HG03280 (cell line): ENCODE measurements at regions not wholly inside any gene's neighbourhood (a gene's known extent, or its start where the extent isn't known, plus 50 kb on each side); places are given as distances from the start of the nearest gene placed in this dataset.

ENCODE experiments used
- ATAC-seq: cut with Tn5 transposase; IDR thresholded peaks from one replicate; pipeline ENCODE4 v1.9.1; 2021; ENCODE audit warnings: mild to moderate bottlenecking, moderate library complexity; ENCODE audit not compliant: unreplicated experiment

GRCh38 chr17:79428988-79429387 is 181.9 kb downstream of the RBFOX3 start:
- no peak for ATAC-seq

DNA sequence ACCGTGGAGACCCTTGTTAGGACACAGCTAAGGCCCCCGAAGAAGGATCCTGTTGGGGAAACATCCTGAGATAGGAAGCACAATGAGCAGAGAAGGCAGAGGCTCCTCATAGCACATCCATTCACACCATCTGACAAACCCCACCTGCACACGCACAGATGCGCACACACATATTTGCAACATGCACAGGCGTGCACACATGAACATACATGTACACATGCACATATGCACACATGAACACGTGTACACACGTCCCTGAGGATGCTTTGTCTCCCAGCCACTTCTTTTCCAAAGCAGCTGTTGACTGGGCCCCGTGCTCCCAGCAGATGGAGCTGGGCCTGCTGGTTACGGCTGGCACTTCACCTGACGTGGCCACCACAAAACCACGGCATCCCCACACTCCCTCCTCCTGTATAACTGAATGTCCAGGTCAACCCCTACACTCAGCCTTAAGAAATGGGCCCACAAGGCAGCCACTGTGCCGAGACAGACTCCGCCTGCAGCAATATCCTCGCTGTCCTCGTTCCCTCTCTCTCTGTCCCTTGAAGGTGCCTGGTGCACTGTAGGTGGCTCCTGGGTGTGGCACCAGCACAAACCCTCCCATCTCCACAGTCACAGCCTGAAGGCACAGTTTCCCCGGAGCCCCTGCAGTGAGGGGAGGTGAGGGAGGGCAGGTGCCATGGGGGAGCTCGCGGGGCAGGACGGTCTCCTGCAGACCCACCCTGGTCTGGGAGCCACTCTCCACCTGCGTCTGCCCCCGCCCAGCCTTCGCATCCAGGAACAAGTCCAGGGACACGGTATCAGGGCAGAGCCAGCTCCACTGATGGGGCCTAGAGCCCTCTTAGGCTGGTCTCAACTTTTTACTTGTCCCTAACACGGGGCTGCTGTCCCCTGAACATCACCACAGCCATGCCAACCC is 183.0 kb downstream of the RBFOX3 start:
- no peak for ATAC-seq

DNA sequence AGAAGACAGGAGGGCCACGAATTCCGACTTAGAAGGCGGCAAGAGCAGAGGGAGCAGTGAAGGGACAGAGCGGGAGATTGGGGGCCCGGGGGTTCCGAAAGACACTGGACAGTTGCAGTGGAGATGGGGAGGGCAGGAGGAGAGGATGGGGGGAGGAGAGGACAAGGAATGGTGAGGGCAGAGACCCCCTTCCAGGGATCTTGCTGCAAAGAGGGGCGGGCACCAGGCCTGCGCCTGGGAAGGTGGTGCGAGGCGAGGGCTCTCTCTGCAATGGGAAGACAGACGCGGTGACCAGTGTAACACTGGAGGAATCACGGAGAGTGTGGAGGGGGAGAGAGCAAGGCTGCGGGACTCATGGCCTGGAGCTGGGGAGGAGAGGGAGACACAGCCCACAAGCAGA is 185.2 kb downstream of the RBFOX3 start:
- no peak for ATAC-seq

- ATAC-seq = no peak
Observed at GRCh38 chr17:79424471-79425185, 186.2 kb downstream of the RBFOX3 start.

DNA sequence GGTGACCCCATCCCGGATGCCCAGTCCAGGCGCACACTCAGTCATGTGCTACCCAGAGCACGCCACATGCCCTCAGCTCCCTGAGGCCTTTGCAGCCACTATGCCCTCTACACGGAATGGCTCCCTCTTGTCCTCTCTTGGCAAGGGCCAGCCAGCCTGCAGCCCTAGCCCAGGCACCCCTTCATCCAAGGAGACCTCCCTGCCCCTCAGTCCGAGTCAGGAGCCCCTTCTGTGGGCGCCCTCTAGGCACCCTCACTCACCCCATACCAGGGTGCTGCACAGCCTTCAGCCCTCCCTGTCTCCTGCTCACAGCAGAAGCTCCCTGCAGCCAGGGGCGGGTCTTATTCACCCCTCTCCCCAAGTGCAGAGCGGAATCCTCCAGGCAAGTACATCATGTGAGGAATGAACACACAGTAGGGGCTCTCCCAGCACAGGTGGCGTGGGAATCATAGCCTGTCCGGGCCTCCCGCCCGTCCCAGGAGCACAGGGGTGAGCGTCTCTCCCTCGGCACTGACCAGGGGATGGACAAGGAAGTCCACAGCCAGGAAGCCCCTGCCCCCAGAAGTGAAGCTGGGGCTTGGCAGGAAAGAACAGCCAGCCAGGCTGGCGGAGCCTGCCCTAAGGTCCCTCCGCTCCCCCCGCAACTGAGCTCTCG is 186.9 kb downstream of the RBFOX3 start:
- no peak for ATAC-seq

GRCh38 chr17:79422236-79422635 is 188.6 kb downstream of the RBFOX3 start:
- ATAC-seq = no peak

GRCh38 chr17:79420318-79421243 is 190.3 kb downstream of the RBFOX3 start:
- no peak for ATAC-seq

DNA sequence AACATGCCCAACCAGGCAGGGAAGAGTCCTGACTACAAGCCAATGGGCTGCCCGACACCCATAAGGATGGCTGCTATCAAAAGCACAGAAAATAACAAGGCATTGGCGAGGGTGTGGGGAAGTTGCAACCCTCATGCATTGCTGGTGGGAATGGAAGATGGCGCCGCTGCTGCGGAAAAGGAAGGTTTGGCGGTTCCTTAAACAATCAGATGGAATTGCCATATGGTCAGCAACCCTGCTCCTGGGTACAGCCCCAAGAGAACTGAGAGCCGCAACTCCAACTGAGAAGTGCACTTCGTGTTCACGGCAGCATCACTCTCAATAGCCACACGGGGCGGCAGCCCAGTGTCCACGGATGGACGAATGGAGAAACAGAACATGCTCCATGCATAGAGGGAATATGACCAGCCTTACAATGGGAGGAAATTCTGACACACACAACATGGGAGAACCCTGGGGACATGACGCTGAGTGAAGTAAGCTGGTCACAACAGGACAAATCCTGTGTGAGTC is 193.3 kb downstream of the RBFOX3 start:
- no peak for ATAC-seq

DNA sequence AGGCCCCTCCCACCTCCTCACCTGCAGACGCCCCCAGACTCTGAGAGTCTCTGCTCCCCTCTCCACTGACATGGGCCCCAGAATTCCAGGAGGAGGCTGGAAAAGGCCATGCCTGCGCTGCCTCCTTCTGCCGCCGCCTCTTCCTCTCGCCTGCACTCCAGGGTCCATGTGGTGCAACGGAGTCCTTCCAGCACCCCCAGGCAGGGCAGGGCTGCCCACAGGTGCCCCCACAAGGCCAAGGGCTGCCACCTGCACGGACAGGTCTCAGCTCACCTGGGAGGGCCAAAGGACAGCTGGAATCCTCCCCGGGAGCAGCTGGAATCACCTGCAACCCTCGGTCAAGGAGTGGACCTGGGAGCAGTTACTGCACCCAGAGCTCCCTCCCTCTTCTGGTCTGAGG is 194.9 kb downstream of the RBFOX3 start:
- ATAC-seq = no peak

- no peak for ATAC-seq
Observed at GRCh38 chr17:79415365-79415764, 195.5 kb downstream of the RBFOX3 start.

DNA sequence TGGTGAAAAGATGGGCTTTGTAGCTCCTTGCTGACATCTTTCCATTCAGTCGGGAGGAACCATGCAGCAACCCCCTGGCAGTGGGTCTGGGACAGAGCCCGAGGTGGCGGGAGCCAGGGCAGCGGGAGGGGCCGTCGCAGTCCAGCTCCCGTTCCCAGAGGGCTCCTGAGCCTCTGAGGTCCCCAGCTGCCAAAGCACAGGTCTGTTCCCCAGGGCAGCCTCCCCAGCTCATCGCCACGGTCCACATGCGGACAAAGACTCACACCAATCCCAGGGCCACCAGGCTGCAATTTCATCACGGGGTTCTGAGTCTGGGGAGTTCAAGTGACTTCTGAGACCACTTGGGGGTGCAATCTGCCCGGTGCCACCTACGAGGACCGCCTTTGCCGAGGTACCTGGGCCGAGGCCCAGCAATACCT is 196.0 kb downstream of the RBFOX3 start:
- no peak for ATAC-seq

DNA sequence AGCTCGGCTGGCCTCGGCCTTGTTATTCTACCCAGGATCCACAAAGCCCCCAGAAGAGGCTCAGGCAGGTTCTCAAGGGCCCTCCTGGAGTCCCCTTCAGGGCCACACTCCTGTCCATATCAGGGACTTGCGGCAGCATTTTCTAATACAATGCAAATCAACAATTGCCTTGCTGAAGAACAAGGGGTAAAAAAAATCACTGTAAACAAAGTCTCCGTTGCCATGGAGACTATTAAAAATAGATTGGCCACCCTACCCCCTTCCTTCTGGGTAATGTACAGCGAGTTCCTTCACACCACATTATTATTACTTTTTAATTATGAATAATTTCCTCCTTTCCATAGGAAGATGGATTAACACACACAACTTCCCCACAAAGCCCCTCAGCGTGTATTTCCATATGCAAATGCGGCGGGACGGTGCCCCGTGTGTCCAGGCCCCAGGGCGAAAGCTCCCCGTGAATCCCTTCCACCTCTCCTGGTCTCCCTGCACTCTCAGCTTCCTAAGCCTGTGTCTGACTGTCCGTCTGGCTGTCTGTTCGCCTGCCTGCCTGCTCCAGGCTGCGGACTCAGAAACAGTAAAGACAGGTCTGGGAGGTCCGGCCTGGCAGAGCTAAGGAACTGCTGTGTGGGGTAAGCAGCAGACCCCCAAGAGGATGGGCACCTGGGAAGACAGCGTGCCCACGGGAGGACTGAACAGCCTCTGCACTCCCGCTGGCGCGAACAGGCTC is 196.6 kb downstream of the RBFOX3 start:
- ATAC-seq = no peak

GRCh38 chr17:79413611-79414010 is 197.2 kb downstream of the RBFOX3 start:
- ATAC-seq = no peak

- no peak for ATAC-seq
Observed at GRCh38 chr17:79412886-79413390, 197.9 kb downstream of the RBFOX3 start.

GRCh38 chr17:79412110-79412509 is 198.7 kb downstream of the RBFOX3 start:
- no peak for ATAC-seq

DNA sequence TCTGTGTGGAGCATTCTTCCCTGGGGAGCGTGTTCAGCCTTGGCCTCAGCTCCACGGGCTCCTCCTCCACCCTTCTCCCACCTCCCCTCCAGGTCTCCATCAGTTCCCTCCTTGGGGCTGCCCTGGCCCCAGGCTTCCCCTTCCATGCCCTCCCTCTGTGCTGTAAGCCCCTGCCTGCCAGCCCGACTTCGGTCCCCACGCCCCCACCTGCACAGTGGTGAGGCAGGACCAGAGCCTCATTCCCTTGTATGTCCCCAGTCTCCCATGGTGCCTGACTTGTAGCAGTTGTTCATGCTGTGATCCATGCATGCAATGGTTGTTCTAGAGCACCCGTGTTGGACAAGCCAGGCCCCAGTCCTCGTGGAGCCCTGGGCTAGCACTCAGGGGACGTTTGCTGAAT is 199.4 kb downstream of the RBFOX3 start:
- no peak for ATAC-seq

GRCh38 chr17:79410681-79411080 is 200.2 kb downstream of the RBFOX3 start:
- ATAC-seq = no peak

- ATAC-seq = no peak
Observed at GRCh38 chr17:79408251-79408650, 202.6 kb downstream of the RBFOX3 start.

GRCh38 chr17:79407385-79407784 is 203.5 kb downstream of the RBFOX3 start:
- ATAC-seq = no peak
